Hematopoietic multipotent progenitor cell (in vitro differentiated cells): ENCODE measurements at regions not wholly inside any gene's neighbourhood (a gene's known extent, or its start where the extent isn't known, plus 50 kb on each side); places are given as distances from the start of the nearest gene placed in this dataset.

Experiments
- DNase-seq, 3 donors: peaks; one replicate each; pipeline ENCODE4 v3.0.0-alpha.2; 2011 to 2015; ENCODE audit warnings: low read depth in 2 of 3, low spot score in 2 of 3

DNA sequence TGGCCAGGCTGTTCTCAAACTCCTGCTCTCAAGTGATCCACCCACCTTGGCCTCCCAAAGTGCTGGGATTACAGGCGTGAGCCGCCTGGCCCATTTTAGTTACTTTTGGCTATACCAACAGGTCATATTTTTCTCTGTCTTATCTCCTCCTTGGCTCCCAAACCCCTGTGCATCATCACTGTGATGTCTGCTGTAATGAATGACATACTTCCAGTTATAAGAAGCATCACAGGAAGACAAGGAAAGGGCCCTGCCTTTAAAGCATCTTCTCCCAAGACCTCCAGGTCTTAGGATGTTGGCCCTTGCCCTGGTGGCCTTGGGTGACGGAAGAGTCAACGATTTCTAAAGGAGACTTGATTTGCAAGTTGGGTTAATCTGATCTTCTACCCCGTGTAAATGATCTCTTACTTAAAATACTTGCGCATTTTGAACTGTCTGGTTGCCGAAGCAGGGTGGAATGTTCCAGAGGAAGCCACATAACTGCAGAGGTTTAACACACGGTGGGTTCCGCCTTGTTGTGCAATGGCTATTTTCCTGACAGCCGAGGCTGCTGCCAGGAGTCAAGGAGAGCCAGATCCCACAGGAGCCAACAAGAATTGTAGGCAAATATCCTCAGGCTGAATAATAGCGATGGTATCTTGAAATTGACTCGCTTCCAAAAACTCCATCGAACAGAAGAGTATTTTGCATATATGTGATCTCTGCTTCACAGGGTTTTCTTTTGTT is 55.7 kb upstream of the PLXNC1 start:
- DNase-seq, result no peak

GRCh38 chr12:94094700-94095099 is 53.7 kb upstream of the PLXNC1 start:
- no peak for DNase-seq

- no peak for DNase-seq
Measured at GRCh38 chr12:94095618-94096017, 52.8 kb upstream of the PLXNC1 start.

DNA sequence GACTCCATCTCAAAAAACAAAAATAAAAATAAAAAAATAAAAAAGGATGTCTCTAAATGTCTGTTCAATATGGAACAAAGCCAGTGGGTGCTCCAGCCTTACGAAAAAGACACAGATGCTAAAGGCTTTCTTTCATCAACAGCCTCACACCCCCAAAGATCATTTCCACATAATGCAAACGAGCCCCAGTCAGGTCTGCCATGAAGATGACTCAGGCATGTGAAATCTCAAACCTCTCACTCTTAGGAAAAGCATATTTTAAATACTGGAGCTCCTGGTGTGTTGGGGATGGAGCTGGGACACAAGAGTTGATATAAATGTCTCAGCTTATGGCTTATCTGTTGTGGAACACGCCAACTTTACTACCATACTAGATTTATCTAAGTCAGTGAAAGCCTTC is 49.9 kb upstream of the PLXNC1 start:
- no peak for DNase-seq
